ENCODE measurements at regions not wholly inside any gene's neighbourhood (a gene's known extent, or its start where the extent isn't known, plus 50 kb on each side); places are given as distances from the start of the nearest gene placed in this dataset.
"Not testable (repeated sequence)": the region's sequence is repeated elsewhere in the genome, so short reads cannot be mapped to it uniquely, and the experiment has no call there.

GRCh38 chr18:62469131-62469530 is 53.7 kb upstream of the ZCCHC2 start:
- not testable (repeated sequence) for TF ChIP-seq CTCF (IDR thresholded peaks at IDR 0.05 in 4 of 5, conservative IDR thresholded peaks at IDR 0.05 in 1 of 5); POLR2A (IDR thresholded peaks at IDR 0.05)
